NCI-H187 treated with DMSO at 0.1 percent for 48 hours (cell line): ENCODE measurements at regions not wholly inside any gene's neighbourhood (a gene's known extent, or its start where the extent isn't known, plus 50 kb on each side); places are given as distances from the start of the nearest gene placed in this dataset.

Source experiments
- DNase-seq: peaks from one replicate; lab custom pipeline; 2025; lab: John Stamatoyannopoulos, UW

DNA sequence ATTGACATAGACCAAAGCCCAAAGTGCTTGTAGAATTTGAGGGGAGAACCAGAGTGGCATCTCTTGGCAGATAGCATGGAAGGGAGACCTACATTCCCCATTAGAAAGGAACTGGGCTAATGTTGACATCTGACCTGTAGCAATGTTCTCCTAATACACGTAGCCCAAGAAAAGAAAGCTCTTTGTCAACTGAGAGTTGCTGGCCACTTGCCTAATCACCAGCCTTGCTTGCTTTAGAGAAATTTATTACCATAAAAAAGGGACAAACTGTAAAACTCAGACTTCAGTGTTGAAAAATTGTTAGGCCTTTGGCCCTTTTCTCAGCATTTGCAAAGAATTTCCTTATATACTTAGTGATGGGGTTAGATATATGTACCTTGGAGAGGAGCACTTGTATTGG lies 777.5 kb downstream of the MAFB start:
- no peak for DNase-seq

DNA sequence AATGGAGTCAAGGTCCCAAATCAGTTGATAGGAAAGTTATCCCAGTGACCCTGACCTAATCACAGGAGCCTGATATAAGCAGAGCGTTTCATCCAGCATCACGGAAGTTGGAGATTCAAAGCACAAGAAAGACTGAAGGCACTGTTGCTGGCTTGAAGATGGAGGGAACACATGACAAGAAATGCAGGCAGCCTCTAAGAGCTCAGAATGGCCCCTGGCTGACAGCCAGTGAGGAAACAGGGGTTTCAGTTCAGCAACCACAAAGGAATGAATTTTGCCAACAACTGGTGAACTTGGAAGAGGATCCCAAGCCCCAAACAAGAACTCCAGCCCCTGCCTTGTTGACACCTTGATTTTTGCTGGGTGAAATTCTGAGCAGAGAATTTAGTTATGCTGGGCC lies 778.5 kb downstream of the MAFB start:
- DNase-seq = no peak

DNA sequence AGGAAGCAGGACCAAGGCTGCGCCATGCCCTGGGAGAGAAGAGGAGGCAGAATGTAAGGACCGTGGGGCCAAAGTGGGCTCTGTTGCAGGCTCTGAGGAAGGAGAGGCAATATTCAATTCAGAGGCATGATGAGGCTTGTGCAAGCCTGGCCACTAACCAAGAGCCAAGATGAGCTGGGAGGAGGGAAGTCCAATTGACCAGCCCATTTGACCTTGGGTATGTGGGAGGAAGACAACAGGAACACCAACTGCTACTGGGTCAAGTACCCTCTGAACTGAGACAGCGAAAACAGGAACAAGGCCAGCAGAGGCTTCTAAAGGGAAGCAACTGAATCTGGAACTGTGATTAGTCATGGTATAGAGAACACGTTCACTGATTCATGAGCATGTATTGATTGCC lies 779.6 kb downstream of the MAFB start:
- no peak for DNase-seq

DNA sequence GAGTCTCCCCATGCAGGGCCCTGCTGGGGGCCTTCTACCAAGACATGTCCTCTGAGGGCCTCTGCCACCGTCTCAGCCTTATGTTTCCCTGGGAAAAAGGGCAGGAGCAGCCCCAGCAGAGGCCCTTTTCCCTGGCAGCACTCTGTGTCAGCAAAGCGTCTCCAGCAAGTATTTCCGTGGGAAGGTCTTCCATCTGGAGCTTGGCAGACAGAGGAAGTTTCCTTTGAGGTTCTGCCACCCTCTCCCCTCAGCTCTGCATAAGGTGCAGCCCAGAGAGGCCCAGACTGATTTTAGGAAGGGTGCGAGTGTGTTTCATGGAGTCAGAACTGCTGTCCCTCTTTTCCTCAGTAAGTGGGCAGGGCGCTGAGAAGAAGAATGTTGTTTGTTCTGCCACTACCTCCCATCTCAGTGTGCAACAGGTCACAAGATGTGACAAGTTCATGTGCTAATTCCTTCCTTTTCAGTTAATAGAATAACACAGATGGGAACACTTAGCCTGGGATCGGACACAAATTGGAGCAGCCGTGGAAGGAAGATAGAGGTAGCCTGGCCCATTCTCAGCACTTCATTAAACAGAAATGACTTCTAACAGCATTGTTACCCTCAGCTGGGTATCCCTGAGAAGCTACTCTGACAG lies 784.4 kb downstream of the MAFB start:
- no peak for DNase-seq

DNA sequence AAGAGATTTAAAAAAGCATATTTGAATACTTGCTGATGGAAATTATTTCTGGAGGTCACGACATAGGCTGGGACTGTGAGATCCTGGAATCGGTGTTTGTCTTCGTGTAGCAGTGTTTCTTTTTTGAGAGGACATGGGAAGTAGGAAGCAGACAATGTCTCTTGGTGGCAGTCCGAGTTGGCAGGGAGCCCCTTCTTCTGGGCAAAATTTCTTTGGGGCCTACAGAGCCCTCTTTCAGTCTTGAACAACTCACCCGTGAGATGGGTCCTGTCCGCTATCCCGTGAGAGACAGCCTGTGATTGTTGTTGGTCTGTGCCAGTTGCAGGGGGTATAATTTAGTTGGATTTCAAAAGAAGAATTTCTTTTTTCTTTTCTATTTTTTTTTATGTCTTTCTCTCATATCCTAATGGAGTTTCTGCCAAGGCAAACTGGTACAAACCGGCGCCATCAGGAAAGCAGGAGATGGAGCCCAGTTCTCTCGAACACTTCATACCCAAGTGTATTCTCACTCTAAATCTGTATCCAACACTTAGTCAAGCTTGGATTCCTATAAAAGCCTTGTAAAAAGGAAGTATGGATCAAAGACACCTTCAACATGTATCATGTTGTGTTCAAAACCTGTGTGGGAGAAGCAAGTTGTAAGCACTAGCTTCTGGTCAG lies 785.1 kb downstream of the MAFB start:
- no peak for DNase-seq

DNA sequence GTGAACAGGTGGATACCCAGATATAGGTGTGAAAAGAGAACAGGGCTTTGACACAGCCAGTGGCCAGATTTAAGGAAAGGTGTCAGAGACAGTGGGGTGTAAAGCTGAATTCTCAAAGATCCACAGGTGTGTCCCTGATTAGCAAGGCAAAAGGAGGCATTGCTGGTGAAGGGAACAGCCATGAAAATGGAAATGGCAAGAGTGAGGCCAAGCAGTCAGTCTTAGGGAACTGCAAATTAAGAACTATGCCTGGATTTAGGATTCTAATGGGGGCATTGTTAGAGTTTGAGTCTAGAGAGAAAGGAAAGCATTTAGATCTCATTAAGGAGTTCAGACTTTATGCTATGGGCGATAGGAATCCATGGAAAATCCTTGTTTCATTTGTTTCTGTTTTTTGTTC lies 789.2 kb downstream of the MAFB start:
- DNase-seq = no peak

DNA sequence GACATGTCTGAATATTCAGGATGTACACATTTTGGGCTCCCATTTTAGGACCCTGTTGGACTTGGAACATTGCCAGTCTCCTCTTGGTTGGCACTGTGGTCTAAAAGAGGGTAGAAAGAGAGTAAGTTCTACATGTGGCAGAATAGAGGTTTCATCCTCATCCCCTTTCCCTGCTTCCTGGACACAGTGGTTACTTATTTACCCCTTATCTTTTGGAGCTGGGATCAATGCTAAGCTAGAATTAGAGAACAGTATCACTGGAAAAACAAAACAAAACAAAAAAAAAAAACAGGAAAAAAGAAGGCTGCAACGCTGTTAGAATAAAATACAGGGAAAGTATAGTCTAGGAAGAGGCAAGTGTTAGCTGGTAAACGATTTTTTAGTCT lies 790.6 kb downstream of the MAFB start:
- DNase-seq = no peak

DNA sequence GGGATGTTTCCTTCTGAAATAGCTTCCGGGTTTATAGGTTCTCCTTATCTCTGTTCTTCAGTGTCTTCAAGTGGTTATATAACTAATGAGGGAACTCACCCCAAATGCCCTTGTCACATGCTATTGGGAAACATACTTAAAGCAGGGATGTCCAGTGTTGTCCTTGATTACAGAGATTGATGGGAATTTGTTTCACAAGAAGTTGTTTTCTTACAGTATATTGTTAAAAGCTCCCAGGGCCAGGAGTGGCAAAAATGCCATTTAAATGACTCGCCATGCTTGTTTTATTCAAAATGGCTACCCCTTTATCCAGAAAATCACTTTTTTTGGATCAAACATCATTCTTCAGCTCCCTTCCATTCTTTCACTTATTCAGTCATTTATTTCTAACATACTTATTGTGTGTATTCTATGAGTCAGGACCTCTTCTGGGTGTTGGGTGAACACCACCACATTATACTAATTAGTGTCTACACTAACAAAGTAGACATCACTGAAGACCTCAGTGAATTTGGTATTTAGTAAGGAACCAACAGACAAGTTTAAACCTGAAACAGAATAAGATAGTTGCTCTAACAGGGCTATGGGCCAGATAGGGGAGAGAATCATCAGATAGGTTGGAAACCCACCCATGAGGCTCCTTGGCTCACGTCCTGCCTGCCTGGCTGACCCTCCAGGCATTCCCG lies 791.1 kb downstream of the MAFB start:
- DNase-seq = no peak

DNA sequence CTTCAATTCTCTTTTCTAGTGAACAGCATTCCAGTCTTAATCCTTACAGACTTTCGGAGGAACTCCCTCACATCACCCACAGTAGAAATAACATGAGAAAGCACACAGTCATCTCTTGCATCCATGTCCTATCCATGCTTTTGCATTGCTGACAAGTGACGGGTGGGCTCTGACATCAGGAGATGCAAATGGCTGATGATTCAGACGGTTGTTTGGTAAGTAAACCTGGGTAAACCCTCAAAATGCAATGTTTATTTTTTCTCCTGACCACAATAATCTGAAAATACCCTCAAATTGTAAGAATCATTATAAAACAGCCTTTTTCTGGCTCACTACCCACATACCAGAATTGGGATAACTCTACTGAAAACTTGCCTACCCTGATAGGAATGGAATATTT lies 792.0 kb downstream of the MAFB start:
- DNase-seq = no peak

DNA sequence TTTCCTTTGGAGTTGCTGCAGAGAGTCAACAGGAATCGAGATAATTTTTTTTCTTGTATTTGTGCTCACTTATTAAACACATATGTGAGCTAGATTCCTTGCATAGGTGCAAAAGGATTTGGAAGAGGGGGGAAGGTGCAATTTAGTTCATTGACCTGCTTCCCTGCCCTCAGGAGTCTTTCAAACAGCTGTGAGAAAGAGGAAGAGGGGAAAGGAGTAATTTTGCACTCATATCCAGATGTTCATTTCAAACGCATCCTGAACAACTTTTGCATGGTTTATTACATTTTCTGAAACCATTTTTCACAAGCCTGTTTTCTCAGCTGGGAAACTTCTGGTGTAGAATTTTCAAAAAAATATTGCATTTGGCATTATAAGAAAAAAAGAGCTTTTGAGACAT lies 795.0 kb downstream of the MAFB start:
- no peak for DNase-seq

DNA sequence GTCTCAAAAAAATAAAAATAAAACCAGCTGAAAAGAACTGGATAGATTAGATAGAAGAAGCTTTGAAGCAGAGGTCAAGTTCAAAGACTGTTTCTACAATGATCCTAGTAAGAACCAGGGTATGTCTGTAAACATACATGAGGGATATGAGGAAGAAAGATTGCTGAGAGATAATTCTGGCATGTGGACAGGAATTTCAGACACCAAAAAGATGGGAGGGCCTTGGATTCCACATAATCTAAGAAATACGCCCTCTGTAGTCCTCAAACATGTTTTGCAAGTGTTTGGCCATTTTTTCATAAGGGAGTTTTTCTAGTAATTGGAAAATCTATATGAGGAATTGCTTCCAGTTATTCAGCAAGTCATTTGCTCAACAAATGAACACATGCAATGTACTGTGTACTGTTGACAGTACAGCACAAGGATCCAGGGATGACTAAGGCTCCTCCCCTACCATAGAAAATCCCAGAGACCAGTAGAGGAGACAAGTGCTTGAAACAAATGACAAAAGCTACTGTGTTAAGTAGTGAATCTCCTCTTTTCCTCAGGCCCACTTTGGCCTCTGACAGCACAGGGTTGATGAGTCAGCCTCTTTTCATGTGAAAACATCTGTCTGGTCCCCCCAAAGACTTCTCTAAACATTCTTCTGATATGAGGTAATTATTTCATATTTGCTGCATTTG lies 795.9 kb downstream of the MAFB start:
- no peak for DNase-seq

DNA sequence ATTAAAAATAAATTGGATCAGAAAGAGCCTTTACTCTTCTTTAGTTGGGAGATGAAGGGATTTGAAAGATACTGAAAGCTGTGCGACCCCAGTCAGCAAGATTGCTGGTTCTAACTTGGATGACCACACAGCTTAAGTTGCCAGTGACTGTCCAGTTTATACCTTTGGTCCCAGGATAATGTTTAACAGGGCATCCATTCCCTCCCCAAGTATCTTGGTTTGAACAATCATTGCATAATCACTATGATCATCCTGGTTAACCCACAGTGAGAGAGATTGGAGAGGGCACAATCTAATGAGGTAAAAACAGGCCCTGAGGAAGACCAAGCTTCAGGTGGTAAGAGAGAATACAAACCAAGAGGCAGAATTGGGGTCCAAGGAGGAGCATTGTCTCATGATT lies 798.3 kb downstream of the MAFB start:
- DNase-seq = no peak

DNA sequence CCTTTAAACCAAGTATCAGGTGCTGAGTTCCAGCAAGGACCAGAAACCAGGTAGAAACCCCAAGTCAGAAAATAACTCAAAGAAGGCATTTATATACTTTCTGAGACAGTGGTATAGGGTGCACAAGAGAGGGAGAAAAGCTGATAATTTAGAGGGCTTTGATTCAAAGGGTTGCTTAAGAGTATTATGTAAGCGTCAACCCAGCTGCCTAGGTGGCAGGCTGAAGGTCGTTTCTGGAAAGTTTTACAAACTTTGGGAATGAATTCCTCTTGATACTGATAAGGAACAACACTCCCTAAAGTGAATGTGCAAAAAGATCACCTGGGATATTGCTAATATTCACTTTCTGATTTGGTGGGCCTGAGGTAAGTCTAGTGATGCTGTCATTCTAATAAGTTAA lies 800.7 kb downstream of the MAFB start:
- DNase-seq = no peak

DNA sequence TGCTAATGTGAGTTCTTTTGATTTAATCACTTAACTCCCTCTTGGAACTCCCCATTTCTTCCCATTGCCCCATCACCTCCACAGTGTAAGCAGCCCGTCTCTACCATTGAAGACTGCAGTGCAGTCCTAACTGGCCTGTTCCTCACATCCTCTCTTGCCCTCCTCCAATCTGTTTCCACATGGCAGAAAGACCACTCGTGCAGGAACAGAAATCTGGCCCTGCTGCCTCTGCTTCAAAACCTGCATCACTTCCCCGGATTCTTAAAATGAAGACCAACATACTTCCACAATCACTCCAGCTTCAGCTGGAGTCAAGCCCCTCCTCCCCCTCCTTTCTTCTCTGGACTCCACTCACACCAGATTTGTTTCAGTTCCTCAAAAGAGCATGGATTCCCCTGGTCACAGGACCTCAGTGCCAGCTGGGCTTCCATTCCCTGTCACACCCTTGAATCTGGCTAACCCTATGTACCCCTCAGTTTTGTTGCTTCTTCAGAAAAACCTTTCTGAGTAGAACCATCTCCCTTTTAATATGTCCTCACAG lies 802.3 kb downstream of the MAFB start:
- DNase-seq = no peak

DNA sequence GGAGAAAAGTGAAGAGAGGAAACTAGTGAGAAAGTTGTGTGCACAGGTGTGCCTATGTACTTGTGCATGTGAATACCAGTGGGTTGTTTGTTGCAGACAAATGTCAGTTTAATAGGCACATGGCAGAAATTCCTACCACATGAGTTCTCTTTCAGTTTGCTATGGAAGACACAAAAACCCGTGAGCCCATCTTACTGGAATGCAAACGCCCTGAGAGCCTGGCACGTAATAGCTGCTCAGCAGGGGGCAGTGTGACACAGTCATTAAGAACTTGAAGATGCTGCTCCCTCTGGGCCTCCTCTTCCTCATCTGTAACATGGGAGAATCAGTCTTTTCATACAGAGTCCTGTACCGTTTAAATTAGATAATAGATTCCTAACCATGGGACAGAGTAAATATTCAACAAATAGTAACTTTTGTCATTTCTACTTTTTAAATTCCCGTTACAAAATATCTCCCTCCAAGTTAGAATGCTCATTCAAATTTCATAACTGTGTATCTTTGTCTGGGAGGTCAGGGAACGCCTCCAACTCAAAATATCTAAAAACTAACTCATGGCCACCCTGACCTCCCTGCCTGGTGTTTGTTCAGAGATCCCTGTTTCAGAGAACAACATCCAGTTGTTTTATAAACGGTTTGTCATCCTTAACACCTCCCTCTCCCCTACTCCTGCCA lies 802.9 kb downstream of the MAFB start:
- no peak for DNase-seq

DNA sequence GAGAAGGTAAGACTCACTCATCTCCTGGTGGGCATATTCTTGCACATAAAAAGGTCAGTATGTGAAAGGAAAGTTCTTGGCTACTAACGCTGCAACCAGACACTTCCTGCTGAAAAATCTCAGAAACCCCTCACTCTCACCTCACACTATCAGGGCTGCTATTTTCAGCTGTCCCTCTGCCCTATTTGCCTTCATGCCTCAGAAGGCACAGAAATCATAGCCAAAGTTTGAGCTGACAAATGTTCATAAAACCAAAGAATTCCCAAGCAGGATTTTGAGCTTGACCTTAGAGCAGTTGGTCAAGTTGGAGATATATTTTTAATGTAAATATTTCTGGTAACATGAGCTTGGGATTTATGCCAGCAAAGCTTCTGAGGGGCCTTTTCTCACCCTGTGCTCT lies 806.2 kb downstream of the MAFB start:
- no peak for DNase-seq

DNA sequence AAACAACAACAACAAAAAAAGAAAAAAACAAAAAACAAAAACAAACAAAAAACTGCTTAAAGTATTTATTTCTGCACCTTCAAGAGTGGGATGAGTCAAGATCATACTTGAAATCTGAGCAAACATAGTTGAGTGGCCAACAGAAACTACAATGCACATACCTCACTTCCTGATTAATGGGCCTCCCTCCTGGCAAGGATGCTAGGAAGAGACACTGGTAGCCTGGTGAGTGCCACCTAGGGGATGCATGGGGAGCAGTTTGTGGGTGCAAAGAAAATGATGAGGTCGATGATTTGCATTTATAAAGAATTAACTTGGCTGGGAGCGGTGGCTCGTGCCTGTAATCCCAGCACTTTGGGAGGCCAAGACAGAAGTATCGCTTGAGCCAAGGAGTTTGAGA lies 808.1 kb downstream of the MAFB start:
- peak; percentile 33 for DNase-seq

DNA sequence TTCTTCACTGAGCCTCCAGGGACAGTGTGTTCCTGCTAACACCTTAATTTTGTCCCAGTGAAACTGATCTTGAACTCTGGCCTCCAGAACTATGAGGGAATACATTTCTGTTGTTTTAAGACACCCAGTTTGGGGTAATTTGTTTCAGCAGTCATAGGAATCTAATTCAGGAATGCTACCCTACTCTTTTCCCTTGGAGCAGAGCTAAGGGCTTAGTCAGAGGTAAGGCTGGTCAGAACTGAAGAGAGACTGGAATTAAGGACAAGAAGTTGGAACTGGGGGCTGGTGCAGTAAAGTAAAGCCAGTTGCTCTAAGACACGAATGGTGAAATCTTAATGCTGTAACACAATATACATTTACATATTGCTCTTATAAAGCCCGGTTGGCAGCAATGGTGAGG lies 809.7 kb downstream of the MAFB start:
- DNase-seq = no peak

DNA sequence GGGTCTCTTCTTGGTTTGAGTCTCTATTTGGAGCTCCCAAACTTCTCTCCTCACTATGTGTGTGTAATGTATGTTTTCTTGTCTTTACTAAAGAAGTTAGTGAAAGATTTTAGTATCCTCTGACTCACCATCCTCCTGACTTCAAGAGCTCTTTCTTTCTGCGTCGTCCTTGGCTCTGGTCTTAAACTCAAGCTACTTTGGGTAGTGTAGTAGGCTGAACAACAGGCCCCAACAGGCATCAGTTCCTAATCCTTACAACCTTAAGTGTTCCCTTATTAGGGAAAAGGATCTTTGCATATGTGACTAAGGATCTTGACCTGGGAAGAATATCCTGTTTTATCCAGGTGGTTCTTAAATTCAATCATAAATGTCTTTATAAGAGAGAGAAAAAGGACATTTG lies 810.2 kb downstream of the MAFB start:
- DNase-seq = no peak

DNA sequence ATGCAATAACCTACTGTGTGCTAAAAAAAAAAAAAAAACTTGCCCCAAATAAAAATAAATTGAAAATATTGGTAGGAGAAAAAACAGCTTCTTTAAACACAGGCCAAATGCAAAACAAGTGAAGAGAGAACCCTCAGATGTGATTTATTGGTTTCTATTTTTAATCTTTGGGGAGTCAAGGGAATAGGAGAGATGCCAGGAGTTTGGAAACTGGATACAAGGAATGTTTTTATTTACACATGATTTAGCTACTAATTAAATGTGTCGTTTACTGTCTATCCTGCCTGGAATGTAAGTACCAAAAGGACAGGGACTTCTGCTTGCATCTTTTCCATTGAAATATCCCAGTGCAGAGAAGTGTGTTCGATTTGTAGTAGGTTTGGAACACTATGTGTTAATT lies 810.7 kb downstream of the MAFB start:
- no peak for DNase-seq

DNA sequence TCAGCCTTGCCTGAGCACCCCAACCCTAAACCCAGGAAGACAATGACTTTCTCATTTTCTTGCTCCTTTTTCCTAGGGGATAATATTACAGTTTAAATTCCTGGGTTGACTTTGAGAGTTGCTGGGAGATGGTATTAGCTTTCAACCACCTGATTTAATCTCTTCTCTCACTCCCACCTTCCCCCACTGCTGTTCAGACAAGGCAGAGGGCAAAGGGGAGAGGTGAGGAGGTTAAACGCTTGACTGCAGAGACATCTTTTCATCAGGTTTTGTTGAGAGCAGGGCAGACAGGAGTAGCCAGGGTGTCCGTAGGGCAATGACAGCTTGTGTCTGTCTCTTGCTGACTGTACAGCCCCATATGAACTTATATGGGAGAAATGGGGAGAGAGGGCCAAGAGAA lies 811.2 kb downstream of the MAFB start:
- no peak for DNase-seq

DNA sequence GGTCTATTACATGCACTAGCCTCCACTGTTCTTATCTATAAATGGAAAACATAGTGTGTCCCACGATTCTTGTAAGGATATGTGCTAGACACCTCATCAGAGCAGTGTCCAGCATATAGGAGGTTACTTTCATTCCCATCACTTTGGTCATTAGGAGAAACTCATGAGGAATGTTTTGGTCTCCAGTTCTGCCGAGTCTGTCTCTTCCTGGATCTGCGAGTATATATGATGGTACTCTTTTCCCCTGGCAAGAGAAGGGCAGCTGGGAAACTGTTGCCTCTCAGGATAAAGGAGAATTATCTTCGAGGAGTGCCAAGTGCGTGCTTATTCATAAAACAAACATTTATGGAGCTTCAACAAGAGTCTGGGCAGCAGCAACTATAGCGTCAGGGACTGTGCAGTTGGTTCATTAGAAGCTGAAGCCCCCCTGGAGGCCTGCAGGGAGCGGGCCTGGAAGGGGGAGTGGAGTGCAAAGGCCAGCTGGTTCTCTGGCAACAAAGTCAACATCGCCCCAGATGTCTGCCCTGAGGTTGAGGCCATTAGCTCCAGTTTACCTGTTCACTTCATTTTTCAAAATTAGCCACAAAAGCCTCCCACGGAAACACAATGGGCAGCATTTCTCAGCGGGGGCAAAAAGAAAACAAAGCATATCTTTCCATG lies 811.9 kb downstream of the MAFB start:
- DNase-seq = peak; percentile 72
